Loucy (cell line): ENCODE measurements at regions not wholly inside any gene's neighbourhood (a gene's known extent, or its start where the extent isn't known, plus 50 kb on each side); places are given as distances from the start of the nearest gene placed in this dataset.
"Not testable (repeated sequence)": the region's sequence is repeated elsewhere in the genome, so short reads cannot be mapped to it uniquely, and the experiment has no call there.

ENCODE experiments used
- H2AFZ ChIP-seq: fragments of 200-600 bp; sonication (generic); 2 replicates; pipeline ENCODE4 v1.6.0; 2016; ENCODE audit warnings: antibody characterized with exemption, mild to moderate bottlenecking, low read length, moderate library complexity
- H3F3A ChIP-seq: fragments of 200-600 bp; 2 replicates; pipeline ENCODE4 v1.6.0; 2016; ENCODE audit warnings: antibody characterized with exemption, low read depth, mild to moderate bottlenecking
- H3K27me3 ChIP-seq: fragments of 200-600 bp; sonication (generic); 2 replicates; pipeline ENCODE4 v1.6.1; 2014; ENCODE audit warnings: low read length, mild to moderate bottlenecking; ENCODE audit not compliant: insufficient read depth, poor library complexity, severe bottlenecking
- H3K36me3 ChIP-seq: fragments of 200-600 bp; sonication (generic); 2 replicates; pipeline ENCODE4 v1.6.1; 2016; ENCODE audit warnings: low read length; ENCODE audit not compliant: insufficient read depth
- H3K4me1 ChIP-seq: fragments of 200-600 bp; sonication (generic); 2 replicates; pipeline ENCODE4 v1.5.1; 2014; ENCODE audit warnings: low read length, mild to moderate bottlenecking; ENCODE audit not compliant: insufficient read depth, poor library complexity, severe bottlenecking
- H3K4me2 ChIP-seq: fragments of 200-600 bp; sonication (generic); 2 replicates; pipeline ENCODE4 v1.6.0; 2014; ENCODE audit warnings: antibody characterized with exemption, low read length, low read depth, mild to moderate bottlenecking; ENCODE audit not compliant: poor library complexity, severe bottlenecking
- H3K4me3 ChIP-seq: fragments of 200-600 bp; sonication (generic); 2 replicates; pipeline ENCODE4 v1.5.1; 2014; ENCODE audit warnings: low read length, mild to moderate bottlenecking, mixed read lengths; ENCODE audit not compliant: poor library complexity, severe bottlenecking
- H3K79me2 ChIP-seq: fragments of 200-600 bp; sonication (generic); 2 replicates; pipeline ENCODE4 v1.6.1; 2014; ENCODE audit warnings: low read length; ENCODE audit not compliant: insufficient read depth
- H3K9ac ChIP-seq: fragments of 200-600 bp; sonication (generic); 2 replicates; pipeline ENCODE4 v1.6.0; 2014; ENCODE audit warnings: mild to moderate bottlenecking, low read depth, low read length, moderate library complexity; ENCODE audit not compliant: poor library complexity, severe bottlenecking
- H3K9me2 ChIP-seq: fragments of 200-600 bp; sonication (generic); replicated peaks from 2 replicates; pipeline ENCODE4 v1.6.1; 2016; ENCODE audit warnings: low read depth, low read length, mixed read lengths
- H3K9me3 ChIP-seq: fragments of 200-600 bp; sonication (generic); 2 replicates; pipeline ENCODE4 v1.6.1; 2014; ENCODE audit warnings: mild to moderate bottlenecking, antibody characterized with exemption, low read length, low read depth; ENCODE audit not compliant: insufficient read depth
- H4K20me1 ChIP-seq: fragments of 200-600 bp; sonication (generic); 2 replicates; pipeline ENCODE4 v1.6.0; 2014; ENCODE audit warnings: antibody characterized with exemption, low read length, mild to moderate bottlenecking; ENCODE audit not compliant: insufficient read depth, poor library complexity, severe bottlenecking
- EZH2phosphoT487 ChIP-seq: fragments of 200-600 bp; IDR thresholded peaks from 2 replicates; pipeline ENCODE4 v1.6.1; 2018; ENCODE audit warnings: antibody characterized with exemption, mild to moderate bottlenecking, moderate library complexity, borderline replicate concordance
- TF ChIP-seq, protein P1 (sequence below): fragments of 200-600 bp; sonication (generic); conservative IDR thresholded peaks from 2 replicates; pipeline ENCODE4 v1.5.1; 2014; ENCODE audit warnings: mild to moderate bottlenecking, antibody characterized with exemption, low read length

DNA sequence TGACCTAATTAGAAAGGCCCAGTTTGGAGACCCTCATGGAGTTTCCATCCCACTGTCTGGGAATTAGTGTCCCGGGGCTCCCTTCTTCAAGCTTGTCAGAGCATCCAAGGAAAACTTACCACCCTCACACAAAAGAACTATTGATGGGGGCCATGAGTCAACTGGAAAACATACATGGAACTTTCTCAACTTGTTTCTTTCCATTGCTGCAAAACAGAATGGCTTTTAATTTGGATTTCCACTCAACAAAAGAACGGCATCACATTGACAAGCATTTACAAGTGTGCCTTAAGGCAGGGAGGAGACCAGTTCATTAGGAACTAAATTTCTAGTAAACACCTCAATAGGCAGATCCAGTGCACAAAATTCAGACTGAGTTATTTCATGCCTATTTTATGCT lies 289.1 kb upstream of the PREP start:
- no peaks in the 10 kb centered on the region for H3K79me2 ChIP-seq
- H2AFZ ChIP-seq, result no peak overlapping the region
- H3K9me2 ChIP-seq, result no peaks in the 10 kb centered on the region
- TF ChIP-seq EZH2phosphoT487, result no peak
- TF ChIP-seq, protein P1, sequence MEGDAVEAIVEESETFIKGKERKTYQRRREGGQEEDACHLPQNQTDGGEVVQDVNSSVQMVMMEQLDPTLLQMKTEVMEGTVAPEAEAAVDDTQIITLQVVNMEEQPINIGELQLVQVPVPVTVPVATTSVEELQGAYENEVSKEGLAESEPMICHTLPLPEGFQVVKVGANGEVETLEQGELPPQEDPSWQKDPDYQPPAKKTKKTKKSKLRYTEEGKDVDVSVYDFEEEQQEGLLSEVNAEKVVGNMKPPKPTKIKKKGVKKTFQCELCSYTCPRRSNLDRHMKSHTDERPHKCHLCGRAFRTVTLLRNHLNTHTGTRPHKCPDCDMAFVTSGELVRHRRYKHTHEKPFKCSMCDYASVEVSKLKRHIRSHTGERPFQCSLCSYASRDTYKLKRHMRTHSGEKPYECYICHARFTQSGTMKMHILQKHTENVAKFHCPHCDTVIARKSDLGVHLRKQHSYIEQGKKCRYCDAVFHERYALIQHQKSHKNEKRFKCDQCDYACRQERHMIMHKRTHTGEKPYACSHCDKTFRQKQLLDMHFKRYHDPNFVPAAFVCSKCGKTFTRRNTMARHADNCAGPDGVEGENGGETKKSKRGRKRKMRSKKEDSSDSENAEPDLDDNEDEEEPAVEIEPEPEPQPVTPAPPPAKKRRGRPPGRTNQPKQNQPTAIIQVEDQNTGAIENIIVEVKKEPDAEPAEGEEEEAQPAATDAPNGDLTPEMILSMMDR, result no peak
- H3K9ac ChIP-seq, result no peak overlapping the region
- H3K36me3 ChIP-seq, result no peaks in the 10 kb centered on the region
- no peaks in the 10 kb centered on the region for H3F3A ChIP-seq
- peaks cover 82% of the 10 kb centered on the region for H3K27me3 ChIP-seq
- H3K4me2 ChIP-seq, result no peak overlapping the region
- no peaks in the 10 kb centered on the region for H4K20me1 ChIP-seq
- no peaks in the 10 kb centered on the region for H3K4me1 ChIP-seq
- no peak overlapping the region for H3K4me3 ChIP-seq
- H3K9me3 ChIP-seq, result no peaks in the 10 kb centered on the region; the same call in 1 of the 2 replicates

DNA sequence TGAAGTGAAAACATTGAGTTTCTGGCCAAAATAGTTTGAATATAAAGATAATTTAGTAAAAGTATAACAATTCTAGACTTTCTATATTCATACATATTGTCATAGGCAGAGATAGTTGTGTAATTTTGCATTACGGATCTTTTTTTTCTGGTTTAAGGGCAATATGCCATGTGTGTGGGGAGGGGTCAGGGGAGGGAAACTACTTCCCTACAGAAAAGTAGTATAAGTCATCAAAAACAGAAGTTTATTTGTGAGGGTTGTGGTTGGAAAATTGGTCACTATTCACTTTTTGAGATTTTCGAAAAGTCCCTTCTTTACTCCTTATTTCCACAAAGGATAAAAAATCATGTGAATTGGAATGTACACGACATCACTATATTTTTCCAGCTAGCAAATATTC lies 288.2 kb upstream of the PREP start:
- no peaks in the 10 kb centered on the region for H3K4me1 ChIP-seq
- no peak overlapping the region for H2AFZ ChIP-seq
- H3K9me2 ChIP-seq, result no peaks in the 10 kb centered on the region
- peaks cover 81% of the 10 kb centered on the region for H3K27me3 ChIP-seq
- no peaks in the 10 kb centered on the region for H3F3A ChIP-seq
- H3K36me3 ChIP-seq, result no peaks in the 10 kb centered on the region
- peaks cover 7% of the 10 kb centered on the region; the same call in 1 of the 2 replicates for H3K9me3 ChIP-seq
- H3K79me2 ChIP-seq, result no peaks in the 10 kb centered on the region
- H3K9ac ChIP-seq, result no peak overlapping the region
- H4K20me1 ChIP-seq, result no peaks in the 10 kb centered on the region
- H3K4me2 ChIP-seq, result no peak overlapping the region
- no peak for TF ChIP-seq EZH2phosphoT487
- TF ChIP-seq, protein P1, result no peak
- no peak overlapping the region for H3K4me3 ChIP-seq

DNA sequence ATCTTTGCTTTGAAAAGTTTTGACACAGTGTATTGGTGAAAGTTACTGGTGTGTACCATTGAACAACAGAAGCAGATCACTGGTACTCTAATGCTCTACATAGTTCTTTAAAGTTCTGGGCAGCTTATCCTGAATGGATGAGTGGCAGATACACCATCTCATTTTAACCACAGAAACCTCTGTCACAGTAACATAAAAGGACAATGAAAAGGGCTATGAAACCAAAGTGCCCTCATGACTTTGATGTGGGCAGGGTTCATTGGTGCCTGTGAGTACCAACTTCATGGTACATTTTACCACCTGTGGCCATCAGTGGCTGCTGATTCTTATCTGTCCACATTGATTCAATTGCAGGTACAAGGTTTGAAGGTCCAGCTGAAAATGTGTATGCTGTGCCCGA lies 285.7 kb upstream of the PREP start:
- Histone ChIP-seq H3K79me2 (no peaks in the 10 kb centered on the region), H3K36me3 (no peaks in the 10 kb centered on the region), H3K9me2 (no peaks in the 10 kb centered on the region), H3K9ac (no peak overlapping the region), H3K27me3 (peaks cover 70% of the 10 kb centered on the region), H3K4me3 (no peak overlapping the region), H3K4me1 (no peaks in the 10 kb centered on the region), H3K4me2 (no peak overlapping the region), H3F3A (no peaks in the 10 kb centered on the region), H2AFZ (no peak overlapping the region), H3K9me3 (peaks cover 7% of the 10 kb centered on the region; the same call in 1 of the 2 replicates), H4K20me1 (no peaks in the 10 kb centered on the region)
- TF ChIP-seq, protein P1, result no peak
- TF ChIP-seq EZH2phosphoT487, result peak; percentile 92

DNA sequence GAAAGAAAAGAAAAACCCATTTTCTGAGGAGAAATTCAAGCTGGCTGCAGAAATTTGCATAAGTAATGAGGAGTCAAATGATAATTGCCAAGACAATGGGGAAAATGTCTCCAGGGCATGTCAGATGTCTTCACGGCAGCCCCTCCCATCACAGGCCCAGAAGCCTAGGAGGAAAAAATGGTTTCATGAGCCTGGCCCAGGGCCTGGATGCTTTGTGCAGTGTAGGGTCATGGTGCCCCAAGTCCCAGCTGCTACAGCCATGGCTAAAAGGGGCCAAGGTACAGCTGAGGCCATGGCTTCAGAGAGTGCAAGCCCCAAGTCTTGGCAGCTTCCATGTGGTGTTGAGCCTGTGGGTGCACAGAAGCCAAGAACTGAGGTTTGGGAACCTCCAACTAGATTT lies 283.9 kb upstream of the PREP start:
- not testable (repeated sequence) for H4K20me1 ChIP-seq, H3K79me2 ChIP-seq, H3K4me3 ChIP-seq, H2AFZ ChIP-seq, H3F3A ChIP-seq, H3K9ac ChIP-seq, H3K36me3 ChIP-seq, H3K9me3 ChIP-seq, H3K4me2 ChIP-seq, H3K9me2 ChIP-seq, H3K4me1 ChIP-seq
- peaks cover 52% of the 10 kb centered on the region for H3K27me3 ChIP-seq
